Head of caudate nucleus (tissue), 42 donors: ENCODE measurements at regions not wholly inside any gene's neighbourhood (a gene's known extent, or its start where the extent isn't known, plus 50 kb on each side); places are given as distances from the start of the nearest gene placed in this dataset.
"Not testable (repeated sequence)": the region's sequence is repeated elsewhere in the genome, so short reads cannot be mapped to it uniquely, and the experiment has no call there.

ENCODE experiments used
- DNase-seq, 42 donors: peaks; one replicate each; pipeline versions ENCODE4 v3.0.0 to v3.0.0-alpha.2; 2020 to 2021; ENCODE audit warnings: mixed read lengths in 7 of 42
- intact Hi-C: fragments of 100-400 bp; cut with DNase I; formaldehyde crosslinking; loops from one replicate; pipeline ENCODE4 v1.15.0; 2022

DNA sequence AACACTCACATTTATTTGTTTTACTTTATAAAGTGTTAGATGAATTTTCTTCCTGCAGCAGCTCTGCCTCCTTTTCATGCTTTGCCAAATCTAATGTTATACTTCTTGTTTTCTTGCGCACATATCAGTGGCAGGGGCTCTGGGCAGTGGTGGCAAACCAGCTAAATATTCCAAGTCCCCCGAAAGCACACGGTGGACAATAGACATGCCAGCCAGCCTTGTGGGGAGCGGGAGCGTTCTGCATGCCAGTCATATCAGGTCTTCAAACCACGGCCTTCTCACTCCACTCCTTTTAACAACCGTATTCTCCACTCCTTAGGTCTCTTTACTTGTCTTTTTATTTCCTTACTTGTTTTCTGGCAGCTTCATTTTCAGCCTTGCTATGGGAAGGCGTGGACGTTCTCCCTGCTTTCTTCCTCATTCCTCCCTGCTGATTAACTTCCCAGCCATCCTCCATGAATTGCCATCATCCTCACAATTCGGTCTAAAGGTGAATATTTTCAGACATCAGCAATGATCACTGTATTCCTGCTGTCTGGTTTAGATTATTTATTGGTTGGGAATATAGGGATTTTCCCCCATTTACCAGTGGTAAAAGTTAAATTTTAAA is 77.1 kb upstream of the WASF3 start:
- intact Hi-C loops, result loop anchor here (5.0 kb wide), 1 partner anchor 217 kb away; no protein-coding TSS in a partner anchor

GRCh38 chr13:26482451-26483197 is 74.9 kb upstream of the WASF3 start:
- intact Hi-C loops, result loop anchor here (5.0 kb wide), 1 partner anchor 215 kb away; no protein-coding TSS in a partner anchor
- DNase-seq, result peak in 38 of 42 donors; percentile 23 to 87 (median 66)

More for the DNA sequence above, 77.1 kb upstream of the WASF3 start:
- DNase-seq, result no peak

DNA sequence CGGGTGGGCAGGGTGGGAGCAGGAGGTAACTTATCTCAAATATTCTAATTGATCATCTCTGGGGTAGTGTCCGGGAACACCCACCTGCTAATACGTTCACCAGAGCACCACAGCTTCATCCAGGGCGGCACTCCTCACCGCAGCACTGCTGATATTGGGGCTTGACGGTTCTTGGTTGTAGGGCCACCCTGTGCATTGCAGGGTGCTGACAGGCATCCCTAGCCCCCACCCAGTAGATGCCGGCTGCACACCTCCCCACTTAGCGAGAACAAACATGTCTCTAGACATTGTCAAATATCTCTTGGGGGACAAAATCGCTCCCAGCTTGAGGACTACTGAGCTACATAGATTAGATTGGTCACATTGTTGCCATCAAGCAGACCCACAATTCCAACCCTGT is 73.9 kb upstream of the WASF3 start:
- intact Hi-C loops, result loop anchor here (5.0 kb wide), 1 partner anchor 214 kb away; no protein-coding TSS in a partner anchor
- DNase-seq, result no peak

DNA sequence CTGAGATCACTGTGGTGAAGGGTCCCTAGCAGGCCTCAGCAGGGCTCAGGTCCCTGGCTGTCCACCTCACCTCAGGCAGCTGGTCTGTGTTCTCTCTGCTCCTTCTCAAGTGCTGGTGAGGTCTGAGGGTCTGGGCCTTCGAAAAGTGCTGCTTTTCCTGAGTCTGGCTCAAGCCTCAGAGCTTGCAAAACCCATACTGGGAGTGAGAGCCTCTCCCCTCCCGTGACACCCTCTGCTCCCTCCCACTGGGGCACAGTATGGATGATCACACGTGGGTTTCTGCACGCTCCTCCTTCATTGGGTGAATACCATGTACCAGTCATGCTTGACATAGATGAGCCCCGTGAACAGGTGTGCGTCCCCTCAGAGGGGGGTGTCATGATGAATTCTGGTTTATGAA is 73.3 kb upstream of the WASF3 start:
- intact Hi-C loops, result loop anchor here (5.0 kb wide), 1 partner anchor 213 kb away; no protein-coding TSS in a partner anchor
- DNase-seq, result no peak

DNA sequence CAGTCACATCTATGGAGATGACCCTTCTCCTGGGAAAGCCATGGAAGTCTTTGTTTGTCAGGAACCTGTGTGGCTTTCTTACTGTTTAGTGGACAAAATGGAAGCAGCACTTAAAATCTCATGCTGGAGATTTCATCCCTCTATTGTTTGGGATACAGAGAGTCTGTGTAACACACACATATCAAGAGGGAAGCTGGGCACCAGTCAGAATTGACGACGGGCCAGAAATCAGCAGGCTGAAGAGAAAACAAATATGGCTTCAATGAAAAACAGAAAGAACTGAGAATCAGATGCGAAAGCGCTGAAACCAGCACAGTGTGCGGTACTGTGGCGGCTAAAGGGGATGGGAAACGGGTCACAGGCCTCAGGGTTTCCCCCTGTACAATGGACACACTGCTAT is 72.2 kb upstream of the WASF3 start:
- peak in 14 of 42 donors; percentile 18 to 56 (median 40) for DNase-seq
- intact Hi-C loops, result no loop called here

DNA sequence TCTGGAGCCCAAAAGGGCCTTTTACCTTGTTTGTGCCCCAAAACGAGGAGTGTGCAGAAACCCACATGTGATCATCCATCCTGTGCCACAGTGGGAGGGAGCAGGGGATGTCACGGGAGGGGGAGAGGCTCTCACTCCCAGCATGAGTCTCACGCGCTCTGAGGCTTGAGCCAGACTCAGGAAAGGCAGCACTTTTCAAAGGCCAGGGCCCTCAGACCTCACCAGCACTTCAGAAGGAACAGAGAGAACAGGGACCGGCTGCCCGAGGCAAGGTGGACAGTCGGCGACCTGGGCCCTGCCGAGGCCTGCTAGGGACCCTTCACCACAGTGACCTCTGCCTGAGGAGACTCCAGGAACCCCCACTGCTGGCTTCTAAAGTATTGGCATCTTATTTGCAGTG is 71.7 kb upstream of the WASF3 start:
- intact Hi-C loops, result no loop called here

GRCh38 chr13:26486550-26486949 is 70.9 kb upstream of the WASF3 start:
- DNase-seq, result no peak
- intact Hi-C loops, result no loop called here

More for the DNA sequence above, 71.7 kb upstream of the WASF3 start:
- DNase-seq, result peak in 16 of 42 donors; percentile 9 to 55 (median 34)

DNA sequence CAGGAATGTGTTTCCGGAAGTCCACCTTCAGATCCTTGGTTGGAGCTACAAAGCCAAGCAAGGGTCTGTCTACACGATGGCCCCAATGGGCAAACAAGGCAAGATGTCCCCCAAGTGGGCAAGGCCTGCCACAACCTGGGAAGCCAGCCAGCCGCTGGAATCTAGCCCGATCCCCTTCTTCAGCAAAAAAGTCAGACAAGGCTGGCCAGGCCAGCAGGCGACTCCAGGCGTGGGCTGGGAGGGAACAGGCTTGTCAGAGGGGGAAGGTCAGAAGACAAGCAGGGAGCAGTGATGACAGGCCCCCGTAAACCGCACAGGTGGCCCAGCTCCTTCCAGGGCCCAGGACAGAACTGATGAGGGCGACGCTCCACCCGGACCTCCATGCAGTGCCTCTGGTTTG is 69.7 kb upstream of the WASF3 start:
- DNase-seq, result peak in 1 of 42 donors; percentile 14
- intact Hi-C loops, result no loop called here

- intact Hi-C loops, result no loop called here
- no peak for DNase-seq
Observed at GRCh38 chr13:26488236-26489003, 69.1 kb upstream of the WASF3 start.

DNA sequence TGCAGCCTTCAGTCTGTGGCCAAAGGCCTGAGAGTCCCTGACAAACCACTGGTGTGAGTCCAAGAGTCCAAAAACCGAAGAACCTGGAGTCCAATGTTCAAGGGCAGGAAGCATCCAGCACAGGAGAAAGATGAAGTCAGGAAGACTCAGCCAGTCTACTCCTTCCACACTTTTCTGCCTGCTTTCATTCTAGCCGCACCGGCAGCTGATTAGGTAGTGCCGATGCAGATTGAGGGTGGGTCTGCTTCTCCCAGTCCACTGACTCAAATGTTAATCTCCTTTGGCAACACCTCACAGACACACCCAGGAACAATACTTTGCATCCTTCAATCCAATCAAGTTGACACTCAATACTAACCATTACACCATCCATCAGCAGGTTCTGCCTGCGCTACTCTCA is 65.2 kb upstream of the WASF3 start:
- DNase-seq, intact Hi-C loops: not testable (repeated sequence)

- intact Hi-C loops, result loop anchor here (5.0 kb wide), 2 partner anchors 307 to 362 kb away; no protein-coding TSS in a partner anchor
- no peak for DNase-seq
Observed at GRCh38 chr13:26494571-26495195, 62.8 kb upstream of the WASF3 start.

DNA sequence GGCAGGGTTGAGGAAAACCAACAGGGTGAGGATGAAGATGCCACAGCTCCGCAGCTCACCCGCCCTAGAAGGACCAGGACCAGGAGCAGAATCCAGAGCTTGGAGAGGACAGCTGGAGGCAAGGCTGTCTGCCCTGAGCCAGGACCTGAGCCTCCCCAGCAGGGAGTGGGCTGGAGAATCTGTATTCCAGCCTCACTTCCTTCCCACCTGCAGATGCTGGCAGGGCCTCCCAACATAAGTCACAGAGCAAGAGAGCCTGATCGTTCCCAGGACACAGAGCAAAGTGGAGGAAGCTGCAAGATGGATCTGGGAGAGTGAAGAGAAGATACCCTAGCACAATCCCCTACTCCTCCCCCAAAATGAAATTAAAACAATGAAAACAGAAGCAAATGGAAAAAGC is 61.7 kb upstream of the WASF3 start:
- DNase-seq, result no peak
- intact Hi-C loops, result loop anchor here (5.0 kb wide), 2 partner anchors 308 to 363 kb away; no protein-coding TSS in a partner anchor

- no peak for DNase-seq
- intact Hi-C loops, result loop anchor here (5.0 kb wide), 2 partner anchors 311 to 366 kb away; no protein-coding TSS in a partner anchor
Observed at GRCh38 chr13:26497968-26498511, 59.4 kb upstream of the WASF3 start.

- no peak for DNase-seq
- intact Hi-C loops, result loop anchor here (5.0 kb wide), 2 partner anchors 312 to 367 kb away; no protein-coding TSS in a partner anchor
Observed at GRCh38 chr13:26498656-26499601, 58.6 kb upstream of the WASF3 start.

DNA sequence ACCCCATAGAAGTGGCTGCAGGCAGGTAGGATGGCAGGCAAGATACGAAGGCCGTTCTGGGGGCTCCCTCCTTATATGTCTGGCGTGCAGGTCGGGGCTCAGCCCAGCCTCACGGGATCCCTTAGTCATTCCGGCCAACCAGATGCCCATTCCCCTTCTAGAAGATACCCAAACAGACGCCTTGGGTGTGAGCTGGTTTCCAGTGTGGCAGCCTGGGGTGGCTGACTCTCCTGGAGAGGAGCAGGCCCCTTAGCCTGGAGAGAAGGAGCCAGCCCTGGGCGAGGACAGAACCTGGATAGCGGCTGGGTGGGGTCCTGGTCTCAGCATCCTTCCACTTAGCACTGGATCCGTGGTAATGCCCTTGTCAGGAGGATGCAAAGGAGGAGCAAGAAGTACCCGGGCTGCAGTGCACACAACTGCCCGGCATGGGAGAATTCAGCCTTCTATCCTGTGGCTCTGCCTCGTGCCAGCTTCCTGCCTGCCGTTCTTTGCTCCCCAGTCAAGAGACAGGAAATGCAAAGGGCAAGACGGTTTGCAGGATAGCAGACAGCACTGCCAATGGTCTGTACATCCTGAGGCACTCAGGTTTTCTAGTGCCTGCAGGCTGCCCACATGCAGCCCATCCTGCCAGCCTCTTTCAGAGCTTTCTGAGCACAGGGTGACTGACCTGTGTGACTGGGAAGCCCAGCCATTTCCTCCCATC is 56.7 kb upstream of the WASF3 start:
- DNase-seq, result no peak
- intact Hi-C loops, result no loop called here

DNA sequence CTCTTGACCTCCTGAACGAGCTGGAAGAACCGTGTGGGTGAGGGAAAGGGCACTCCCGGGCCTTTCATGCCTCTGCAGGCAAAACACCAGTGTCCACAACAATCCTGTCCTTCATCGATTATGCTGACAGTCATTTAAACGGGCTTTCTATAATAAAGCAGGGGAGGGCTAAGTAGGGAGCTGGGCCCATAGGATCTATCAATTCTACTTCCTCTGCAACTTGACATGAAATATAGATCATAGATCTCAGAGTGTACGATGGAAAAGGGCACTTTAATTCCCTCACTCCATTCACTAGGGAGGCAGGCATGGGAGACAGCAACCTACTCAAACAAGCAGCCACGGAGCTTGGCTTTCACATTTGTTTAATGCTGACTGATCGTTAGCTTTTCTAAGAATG is 55.8 kb upstream of the WASF3 start:
- DNase-seq, result no peak
- intact Hi-C loops, result no loop called here

- DNase-seq, result peak in 34 of 42 donors; percentile 15 to 87 (median 50)
- intact Hi-C loops, result no loop called here
Observed at GRCh38 chr13:26502826-26503225, 54.7 kb upstream of the WASF3 start.
